Uterus (tissue), 3 donors: ENCODE measurements at regions not wholly inside any gene's neighbourhood (a gene's known extent, or its start where the extent isn't known, plus 50 kb on each side); places are given as distances from the start of the nearest gene placed in this dataset.

Source experiments
- DNase-seq, 2 donors: peaks; one replicate each; pipeline ENCODE4 v3.0.0-alpha.2; 2019 to 2020
- H3K27ac ChIP-seq, 2 donors: fragments of 200-600 bp; sonication (generic); 1 replicate in 1 of 2; 2 replicates in 1 of 2; pipeline ENCODE4 v1.5.1; 2016 to 2018
- H3K27me3 ChIP-seq, 2 donors: fragments of 200-600 bp; sonication (generic); one replicate each; pipeline ENCODE4 v1.5.1; 2018 to 2019; ENCODE audit warnings: control low read depth in 1 of 2
- H3K36me3 ChIP-seq, 2 donors: fragments of 200-600 bp; sonication (generic); one replicate each; pipeline ENCODE4 v1.5.1; 2019; ENCODE audit warnings: control low read depth in 1 of 2
- H3K4me1 ChIP-seq, 2 donors: fragments of 200-600 bp; sonication (generic); one replicate each; pipeline ENCODE4 v1.5.1; 2018 to 2019; ENCODE audit warnings: control low read depth in 1 of 2
- H3K4me3 ChIP-seq, 2 donors: fragments of 200-600 bp; sonication (generic); 1 replicate in 1 of 2; 2 replicates in 1 of 2; pipeline ENCODE4 v1.5.1; 2018 to 2019; ENCODE audit warnings: mild to moderate bottlenecking in 1 of 2
- H3K9me3 ChIP-seq, 2 donors: fragments of 200-600 bp; sonication (generic); one replicate each; pipeline ENCODE4 v1.5.1; 2019; ENCODE audit warnings: control low read depth in 1 of 2
- CTCF ChIP-seq, 4 experiments: fragments of 200-600 bp in 2 of 4; fragments of 450-650 bp in 2 of 4; sonication (generic) in 2 of 4; IDR thresholded peaks; one replicate each; pipeline ENCODE4 v1.5.1; 2016 to 2019; ENCODE audit warnings: antibody characterized with exemption in 4 of 4, mild to moderate bottlenecking in 2 of 4, moderate library complexity in 1 of 4
- POLR2A ChIP-seq, 2 donors: fragments of 450-650 bp; IDR thresholded peaks; one replicate each; pipeline ENCODE4 v1.6.1; 2016; ENCODE audit warnings: antibody characterized with exemption in 2 of 2, mild to moderate bottlenecking in 1 of 2, moderate library complexity in 1 of 2
- intact Hi-C: fragments of 100-400 bp; cut with DNase I; formaldehyde crosslinking; loops from one replicate; pipeline ENCODE4 v1.15.1; 2023; ENCODE audit warnings: low total_unique reads
- donor health status: DM: yes; HTN: yes; CAD: no.

- Histone ChIP-seq H3K4me1 (no peaks in the 10 kb centered on the region), H3K27ac (no peak overlapping the region), H3K4me3 (no peak overlapping the region), H3K36me3 (no peaks in the 10 kb centered on the region), H3K9me3 (no peaks in the 10 kb centered on the region), H3K27me3 (no peaks in the 10 kb centered on the region)
- intact Hi-C loops: no loop called here
- no peak for DNase-seq
- TF ChIP-seq POLR2A (IDR thresholded peaks at IDR 0.05): no peak
- no peak for TF ChIP-seq CTCF (IDR thresholded peaks at IDR 0.05)
These were observed 51.9 kb upstream of the NEK6 start for GRCh38 chr9:124205686-124206352.

- Histone ChIP-seq H3K27ac (no peak overlapping the region), H3K4me3 (no peak overlapping the region), H3K36me3 (no peaks in the 10 kb centered on the region), H3K9me3 (no peaks in the 10 kb centered on the region), H3K4me1 (no peaks in the 10 kb centered on the region), H3K27me3 (no peaks in the 10 kb centered on the region)
- no peak for TF ChIP-seq POLR2A (IDR thresholded peaks at IDR 0.05)
- TF ChIP-seq CTCF (IDR thresholded peaks at IDR 0.05): no peak
- intact Hi-C loops: no loop called here
- no peak for DNase-seq
These were observed 51.4 kb upstream of the NEK6 start for GRCh38 chr9:124206391-124206790.
